IMR-90 (cell line): ENCODE measurements at regions not wholly inside any gene's neighbourhood (a gene's known extent, or its start where the extent isn't known, plus 50 kb on each side); places are given as distances from the start of the nearest gene placed in this dataset.

ENCODE experiments used
- ATAC-seq: fragments of 200-7000 bp; cut with Tn5 transposase; 2 replicates; pipeline ENCODE4 v1.9.1; 2020; ENCODE audit warnings: low read depth, mild to moderate bottlenecking, moderate library complexity
- BruUV-seq: library from RNA; stranded (reverse); fragments of 400-500 nt; replicated peaks from 2 replicates; lab custom pipeline; 2021; lab: Mats Ljungman, UMichigan
- CTCF ChIA-PET: fragments of 300-600 bp; formaldehyde crosslinking; extraction: SDS; loops from one replicate; lab custom pipeline; 2021; ENCODE audit warnings: antibody characterized with exemption; lab: Yijun Ruan, JAX
- POLR2A ChIA-PET: fragments of 300-600 bp; sonication (Branson Sonifier 250); formaldehyde crosslinking; loops from one replicate; lab custom pipeline; 2022; ENCODE audit warnings: antibody characterized with exemption; ENCODE audit not compliant: unreplicated experiment; lab: Charles Lee
- DNase-seq: peaks from one replicate; pipeline ENCODE4 v3.0.0; 2013
- H2AFZ ChIP-seq: replicated peaks from 2 replicates; pipeline ENCODE3; 2013; ENCODE audit warnings: low read length, mild to moderate bottlenecking; ENCODE audit not compliant: poor library complexity
- H2AK5ac ChIP-seq: 2 replicates; pipeline ENCODE4 v1.6.1; 2013; ENCODE audit warnings: low read depth, low read length, inconsistent platforms
- H2AK9ac ChIP-seq: replicated peaks from 2 replicates; pipeline ENCODE3; 2013; ENCODE audit warnings: mild to moderate bottlenecking, low read depth, low read length, moderate library complexity; ENCODE audit not compliant: poor library complexity
- H2BK120ac ChIP-seq: 2 replicates; pipeline ENCODE4 v1.6.1; 2013; ENCODE audit warnings: low read depth, low read length, inconsistent platforms
- H2BK15ac ChIP-seq: 3 replicates; pipeline ENCODE4 v1.6.1; 2013; ENCODE audit warnings: low read depth, low read length, inconsistent platforms
- H2BK20ac ChIP-seq: 2 replicates; pipeline ENCODE4 v1.6.1; 2013; ENCODE audit warnings: low read depth, mild to moderate bottlenecking, inconsistent platforms, low read length, moderate library complexity
- H2BK5ac ChIP-seq: 2 replicates; pipeline ENCODE4 v1.6.1; 2013; ENCODE audit warnings: mild to moderate bottlenecking, low read depth, low read length, inconsistent platforms; ENCODE audit not compliant: poor library complexity, severe bottlenecking
- H3K14ac ChIP-seq: replicated peaks from 2 replicates; pipeline ENCODE4 v1.6.1; 2013; ENCODE audit warnings: low read depth, low read length, inconsistent platforms
- H3K18ac ChIP-seq: 2 replicates; pipeline ENCODE4 v1.6.1; 2013; ENCODE audit warnings: low read depth, low read length, control low read depth
- H3K23ac ChIP-seq: 2 replicates; pipeline ENCODE4 v1.6.1; 2013; ENCODE audit warnings: low read depth, low read length, inconsistent platforms
- H3K27ac ChIP-seq: 2 replicates; pipeline ENCODE4 v1.5.1; 2013; ENCODE audit warnings: mild to moderate bottlenecking, control low read depth, low read length; ENCODE audit not compliant: insufficient read depth
- H3K27me3 ChIP-seq: 2 replicates; pipeline ENCODE4 v1.6.1; 2013; ENCODE audit warnings: low read length; ENCODE audit not compliant: control insufficient read depth, insufficient read depth
- H3K36me3 ChIP-seq: 2 replicates; pipeline ENCODE4 v1.6.1; 2013; ENCODE audit warnings: low read length, mixed read lengths; ENCODE audit not compliant: control insufficient read depth, insufficient read depth
- H3K4ac ChIP-seq: 2 replicates; pipeline ENCODE4 v1.6.1; 2013; ENCODE audit warnings: low read depth, low read length, inconsistent platforms
- H3K4me1 ChIP-seq: 2 replicates; pipeline ENCODE4 v1.6.1; 2013; ENCODE audit warnings: low read length, mixed read lengths; ENCODE audit not compliant: control insufficient read depth, insufficient read depth
- H3K4me2 ChIP-seq: 2 replicates; pipeline ENCODE4 v1.6.1; 2013; ENCODE audit warnings: low read depth, mild to moderate bottlenecking, control low read depth, low read length, moderate library complexity
- H3K4me3 ChIP-seq: 2 replicates; pipeline ENCODE4 v1.5.1; 2013; ENCODE audit warnings: low read depth, mild to moderate bottlenecking, control low read depth, low read length, moderate library complexity; ENCODE audit not compliant: insufficient read depth
- H3K56ac ChIP-seq: 2 replicates; pipeline ENCODE4 v1.6.1; 2013; ENCODE audit warnings: low read length, inconsistent platforms; ENCODE audit not compliant: insufficient read depth; ENCODE audit errors: extremely low read depth
- H3K79me1 ChIP-seq, 2 experiments: 2 replicates each; pipeline ENCODE4 v1.6.1; 2013; ENCODE audit warnings: low read length in 2 of 2, inconsistent platforms in 1 of 2, low read depth in 1 of 2
- H3K9ac ChIP-seq: 2 replicates; pipeline ENCODE4 v1.6.1; 2013; ENCODE audit warnings: low read depth, low read length, control low read depth
- H3K9me1 ChIP-seq: 2 replicates; pipeline ENCODE4 v1.6.1; 2013; ENCODE audit warnings: low read length, inconsistent platforms; ENCODE audit not compliant: insufficient read depth
- H3K9me3 ChIP-seq: 2 replicates; pipeline ENCODE4 v1.6.1; 2013; ENCODE audit warnings: low read length; ENCODE audit not compliant: control insufficient read depth, insufficient read depth
- H4K20me1 ChIP-seq: 2 replicates; pipeline ENCODE4 v1.6.1; 2013; ENCODE audit warnings: low read length, inconsistent platforms; ENCODE audit not compliant: insufficient read depth
- H4K5ac ChIP-seq: 2 replicates; pipeline ENCODE4 v1.6.1; 2013; ENCODE audit warnings: mild to moderate bottlenecking, low read depth, low read length, control low read depth
- H4K8ac ChIP-seq, 2 experiments: 2 replicates each; pipeline ENCODE4 v1.6.1; 2013; ENCODE audit warnings: low read depth in 2 of 2, low read length in 2 of 2, control low read depth in 1 of 2, inconsistent platforms in 1 of 2
- H4K91ac ChIP-seq: 2 replicates; pipeline ENCODE4 v1.6.1; 2013; ENCODE audit warnings: low read depth, low read length, inconsistent platforms; ENCODE audit not compliant: insufficient read depth
- CHD1 ChIP-seq: IDR thresholded peaks from 2 replicates; pipeline ENCODE4 v1.6.1; 2012; ENCODE audit warnings: low read depth, low read length, improper control_type of control experiment
- MXI1 ChIP-seq: IDR thresholded peaks from 2 replicates; pipeline ENCODE4 v1.6.1; 2012; ENCODE audit warnings: low read depth, mild to moderate bottlenecking, low read length, moderate library complexity, borderline replicate concordance
- NFE2L2 ChIP-seq: fragments of 150-350 bp; IDR thresholded peaks from 2 replicates; pipeline ENCODE4 v1.6.1; 2016; ENCODE audit warnings: low read depth, mild to moderate bottlenecking, low read length
- WGBS, 2 experiments: methylation state at CpG; one replicate each; pipeline versions ENCODE4 v1.1.5 to v1.1.7; 2013; ENCODE audit warnings: missing lambda C conversion rate in 2 of 2; ENCODE audit not compliant: insufficient read length in 1 of 2; ENCODE audit errors: extremely low coverage in 2 of 2; 5-methylcytosine and 5-hydroxymethylcytosine counted together
- dilution Hi-C: fragments of 300-500 bp; cut with HindIII; formaldehyde crosslinking; loops from one replicate; pipeline ENCODE4 v1.14.3; 2018; ENCODE audit warnings: low sequenced_read_pairs; ENCODE audit not compliant: unreplicated experiment
- in situ Hi-C: fragments of 300-500 bp; cut with MboI; formaldehyde crosslinking; loops from 3 replicates; pipeline ENCODE4 v1.14.3; 2019; ENCODE audit warnings: low sequenced_read_pairs, inconsistent platforms, mixed read lengths
- intact Hi-C: fragments of 100-400 bp; cut with micrococcal nuclease; formaldehyde crosslinking; loops from 2 replicates; pipeline ENCODE4 v1.10.0; 2022

GRCh38 chr2:883803-884748, 66.6 kb upstream of the SNTG2 start (continued):
- TF ChIP-seq MXI1 = no peak

GRCh38 chr2:883260-883802, 67.3 kb upstream of the SNTG2 start:
- no peak overlapping the region for H2BK120ac ChIP-seq
- H4K91ac ChIP-seq = no peak overlapping the region
- H3K4ac ChIP-seq = no peak overlapping the region
- H3K9ac ChIP-seq = no peak overlapping the region
- H3K9me3 ChIP-seq = peaks cover 33% of the 10 kb centered on the region
- H2BK5ac ChIP-seq = no peak overlapping the region
- H3K4me3 ChIP-seq = no peak overlapping the region
- H4K5ac ChIP-seq = no peak overlapping the region
- H2AK9ac ChIP-seq = no peak overlapping the region
- intact Hi-C loops = no loop called here
- no peak overlapping the region for H2AFZ ChIP-seq
- H2BK15ac ChIP-seq = no peak overlapping the region
- TF ChIP-seq NFE2L2 = no peak
- TF ChIP-seq CHD1 = no peak
- H3K9me1 ChIP-seq = no peaks in the 10 kb centered on the region
- no peak overlapping the region for H3K18ac ChIP-seq
- DNase-seq = no peak
- H4K8ac ChIP-seq = no peak overlapping the region
- no peaks in the 10 kb centered on the region for H3K27me3 ChIP-seq
- ChIA-PET CTCF (no interaction called here), POLR2A (no interaction called here)
- no peaks in the 10 kb centered on the region for H3K4me1 ChIP-seq
- no peak for ATAC-seq
- in situ Hi-C loops = no loop called here
- H3K56ac ChIP-seq = no peak overlapping the region
- no peak overlapping the region for H2AK5ac ChIP-seq
- H3K27ac ChIP-seq = no peak overlapping the region
- dilution Hi-C loops = no loop called here
- H4K20me1 ChIP-seq = no peaks in the 10 kb centered on the region
- H3K36me3 ChIP-seq = no peaks in the 10 kb centered on the region
- WGBS, 2 experiments = 65% methylated on average over 7 of the region's 14 CpGs; no CpG with 5 or more reads in 1 of the 2 experiments
- no peak overlapping the region for H3K4me2 ChIP-seq
- no TSS peak for BruUV-seq
- no peak overlapping the region for H2BK20ac ChIP-seq
- H3K14ac ChIP-seq = no peak overlapping the region
- no peak overlapping the region for H3K23ac ChIP-seq
- H3K79me1 ChIP-seq = no peaks in the 10 kb centered on the region
